ENCODE measurements at regions not wholly inside any gene's neighbourhood (a gene's known extent, or its start where the extent isn't known, plus 50 kb on each side); places are given as distances from the start of the nearest gene placed in this dataset.

DNA sequence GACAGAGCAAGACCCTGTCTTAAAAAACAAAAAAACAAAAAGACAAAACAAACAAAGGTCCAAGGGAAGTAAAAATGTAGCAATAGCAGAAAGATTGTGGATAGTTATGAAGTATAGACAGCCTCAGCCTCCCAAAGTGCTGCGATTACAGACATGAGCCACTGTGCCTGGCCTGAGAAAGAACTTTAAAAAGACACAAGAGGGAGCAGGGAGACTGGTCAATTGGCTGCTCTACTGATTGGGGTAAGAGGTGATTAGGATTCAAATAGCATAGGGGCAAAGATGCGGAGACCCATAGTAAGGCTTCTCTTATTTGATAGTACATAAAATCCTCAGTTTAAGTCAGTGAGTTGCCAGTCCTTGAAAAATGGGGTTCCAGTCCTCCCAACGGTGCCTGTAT lies 518.2 kb upstream of the GOT2 start:
- Mint-ChIP-seq H3K9me3 (peaks cover 3% of the 10 kb centered on the region), H3K4me3 (no peak overlapping the region), H3K27me3 (ENCODE audit: low read depth) (no peaks in the 10 kb centered on the region), H3K4me1 (peaks cover 7% of the 10 kb centered on the region), H3K36me3 (ENCODE audit: low read depth) (no peaks in the 10 kb centered on the region), H3K27ac (no peak overlapping the region)
- TF ChIP-seq, protein P1, sequence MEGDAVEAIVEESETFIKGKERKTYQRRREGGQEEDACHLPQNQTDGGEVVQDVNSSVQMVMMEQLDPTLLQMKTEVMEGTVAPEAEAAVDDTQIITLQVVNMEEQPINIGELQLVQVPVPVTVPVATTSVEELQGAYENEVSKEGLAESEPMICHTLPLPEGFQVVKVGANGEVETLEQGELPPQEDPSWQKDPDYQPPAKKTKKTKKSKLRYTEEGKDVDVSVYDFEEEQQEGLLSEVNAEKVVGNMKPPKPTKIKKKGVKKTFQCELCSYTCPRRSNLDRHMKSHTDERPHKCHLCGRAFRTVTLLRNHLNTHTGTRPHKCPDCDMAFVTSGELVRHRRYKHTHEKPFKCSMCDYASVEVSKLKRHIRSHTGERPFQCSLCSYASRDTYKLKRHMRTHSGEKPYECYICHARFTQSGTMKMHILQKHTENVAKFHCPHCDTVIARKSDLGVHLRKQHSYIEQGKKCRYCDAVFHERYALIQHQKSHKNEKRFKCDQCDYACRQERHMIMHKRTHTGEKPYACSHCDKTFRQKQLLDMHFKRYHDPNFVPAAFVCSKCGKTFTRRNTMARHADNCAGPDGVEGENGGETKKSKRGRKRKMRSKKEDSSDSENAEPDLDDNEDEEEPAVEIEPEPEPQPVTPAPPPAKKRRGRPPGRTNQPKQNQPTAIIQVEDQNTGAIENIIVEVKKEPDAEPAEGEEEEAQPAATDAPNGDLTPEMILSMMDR (IDR thresholded peaks at IDR 0.05; ENCODE audit: unreplicated experiment in 3 of 3) = no peak

DNA sequence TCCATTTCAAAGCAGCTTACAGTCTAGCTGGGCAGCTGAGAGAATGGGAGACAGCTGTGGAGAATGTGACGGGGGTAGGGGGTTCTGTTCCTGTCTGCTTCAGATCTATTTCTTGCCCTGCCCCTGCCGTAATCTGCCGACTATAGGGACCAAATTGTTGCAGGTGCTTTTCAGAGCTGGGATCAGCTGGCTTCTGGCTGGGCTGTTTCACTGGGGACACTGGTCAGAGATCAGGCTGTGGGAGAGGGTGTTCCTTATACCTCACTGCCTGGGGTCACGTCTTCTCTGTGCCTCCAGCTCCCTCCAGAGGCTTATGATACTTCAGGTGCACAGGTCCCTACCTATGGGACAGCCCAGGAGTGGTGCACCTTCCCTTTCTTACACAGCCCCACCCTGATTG lies 514.9 kb upstream of the GOT2 start:
- no peak overlapping the region for H3K4me3 Mint-ChIP-seq
- H3K27ac Mint-ChIP-seq = peak overlapping the region in 1 of 3 experiments; percentile 15
- TF ChIP-seq, protein P1 (IDR thresholded peaks at IDR 0.05; ENCODE audit: unreplicated experiment in 3 of 3) = no peak
- no peaks in the 10 kb centered on the region for H3K36me3 Mint-ChIP-seq (ENCODE audit: low read depth)
- no peaks in the 10 kb centered on the region for H3K9me3 Mint-ChIP-seq
- no peaks in the 10 kb centered on the region for H3K27me3 Mint-ChIP-seq (ENCODE audit: low read depth)
- peaks cover 7% of the 10 kb centered on the region for H3K4me1 Mint-ChIP-seq

DNA sequence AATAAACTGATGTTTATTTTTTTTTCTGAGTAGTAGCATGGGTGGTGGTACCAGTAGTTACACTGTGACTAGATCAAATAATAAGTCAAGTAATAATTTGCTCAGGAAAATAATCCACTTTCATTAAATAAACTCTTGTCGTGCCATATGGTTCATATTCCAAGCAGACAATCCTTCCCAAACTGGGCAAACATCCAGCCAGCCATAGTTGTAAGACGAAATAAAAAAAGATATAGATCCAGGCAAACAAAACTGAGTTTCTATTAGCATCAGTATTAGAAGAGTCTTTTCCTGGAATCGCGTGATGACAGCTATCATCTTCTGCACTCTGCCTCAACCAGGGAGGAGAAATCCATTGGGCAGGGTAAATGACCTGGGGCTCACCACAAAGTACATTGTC lies 508.4 kb upstream of the GOT2 start:
- Mint-ChIP-seq H3K4me3 (no peak overlapping the region), H3K27ac (peak overlapping the region in 2 of 3 experiments; percentile 22 to 40), H3K36me3 (ENCODE audit: low read depth) (no peaks in the 10 kb centered on the region), H3K4me1 (peaks cover 6% of the 10 kb centered on the region), H3K9me3 (no peaks in the 10 kb centered on the region), H3K27me3 (ENCODE audit: low read depth) (no peaks in the 10 kb centered on the region)
- TF ChIP-seq, protein P1 (IDR thresholded peaks at IDR 0.05; ENCODE audit: unreplicated experiment in 3 of 3) = no peak

DNA sequence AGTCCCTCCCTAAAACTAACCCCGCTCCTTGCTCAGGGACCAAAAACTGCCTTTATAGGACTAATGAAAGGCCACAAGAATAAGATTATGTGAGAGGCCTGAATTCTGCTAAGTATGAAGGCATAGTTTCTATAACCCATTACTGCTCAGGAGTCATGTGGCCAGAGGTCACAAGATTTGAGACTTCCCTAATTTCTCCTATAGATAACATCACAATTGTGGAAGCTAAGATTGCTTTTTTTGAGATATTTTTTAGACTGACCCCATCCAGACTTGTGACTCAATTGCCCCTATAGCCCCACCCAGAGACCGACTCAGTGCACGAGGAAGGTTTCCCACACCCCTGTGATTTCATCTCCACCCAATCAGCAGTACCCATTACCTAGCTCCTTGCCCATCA lies 504.1 kb upstream of the GOT2 start:
- Mint-ChIP-seq H3K4me3 (no peak overlapping the region), H3K9me3 (peaks cover 3% of the 10 kb centered on the region), H3K36me3 (ENCODE audit: low read depth) (no peaks in the 10 kb centered on the region), H3K27me3 (ENCODE audit: low read depth) (no peaks in the 10 kb centered on the region), H3K4me1 (peaks cover 6% of the 10 kb centered on the region), H3K27ac (no peak overlapping the region)
- TF ChIP-seq, protein P1 (IDR thresholded peaks at IDR 0.05; ENCODE audit: unreplicated experiment in 3 of 3) = no peak

DNA sequence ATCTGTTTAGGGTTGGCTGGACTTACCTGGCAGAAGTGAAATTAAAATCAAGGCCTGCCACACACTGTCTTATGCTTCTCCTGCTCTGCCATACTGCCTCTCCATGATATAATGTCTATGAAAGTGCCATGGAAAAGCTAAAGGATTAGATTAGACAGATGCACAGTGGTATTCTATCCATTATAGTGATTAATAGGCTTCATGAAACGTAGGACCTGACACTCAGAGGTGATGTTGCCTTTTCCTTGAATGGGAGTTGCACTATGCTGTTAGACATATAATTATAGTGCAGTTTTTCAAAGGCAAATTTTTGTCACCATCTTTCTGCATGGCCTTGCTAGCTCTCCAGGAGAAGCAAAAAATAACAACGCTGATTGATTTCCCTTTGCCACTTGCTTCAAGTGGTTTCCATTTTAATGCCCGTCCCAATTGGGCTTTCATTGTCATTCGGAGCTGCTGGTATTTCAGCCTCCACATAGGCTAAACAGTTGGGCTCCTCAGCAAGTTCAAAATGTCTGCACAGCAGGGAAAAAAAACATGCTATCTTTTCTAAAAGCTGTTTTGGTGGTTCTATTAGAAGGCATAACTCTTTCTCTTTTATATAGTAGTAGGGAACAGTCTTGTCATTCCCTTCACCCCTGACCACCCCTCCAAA lies 502.8 kb upstream of the GOT2 start:
- no peak overlapping the region for H3K4me3 Mint-ChIP-seq
- no peaks in the 10 kb centered on the region for H3K27me3 Mint-ChIP-seq (ENCODE audit: low read depth)
- no peaks in the 10 kb centered on the region for H3K36me3 Mint-ChIP-seq (ENCODE audit: low read depth)
- H3K9me3 Mint-ChIP-seq = peaks cover 3% of the 10 kb centered on the region
- TF ChIP-seq, protein P1 (IDR thresholded peaks at IDR 0.05; ENCODE audit: unreplicated experiment in 3 of 3) = no peak
- no peak overlapping the region for H3K27ac Mint-ChIP-seq
- H3K4me1 Mint-ChIP-seq = no peaks in the 10 kb centered on the region

DNA sequence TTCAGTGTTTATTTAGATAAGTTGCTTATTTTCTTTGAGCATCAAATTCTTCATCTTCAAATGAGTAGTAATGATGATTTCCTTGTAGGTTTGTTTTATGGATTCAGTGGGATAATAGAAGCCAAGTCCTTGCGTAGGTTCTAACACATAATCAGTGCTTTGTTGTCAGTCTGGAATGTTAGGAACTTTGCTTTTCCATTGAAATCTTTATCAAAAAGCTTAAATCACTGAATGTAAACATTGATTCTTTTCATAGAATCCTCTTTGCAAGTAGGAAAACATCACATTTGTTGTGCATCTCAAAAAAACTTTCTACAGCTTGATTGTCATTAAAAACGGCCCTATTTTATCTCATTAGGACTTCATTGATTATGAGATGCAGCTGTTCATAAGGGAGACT lies 490.3 kb upstream of the GOT2 start:
- H3K4me1 Mint-ChIP-seq = no peaks in the 10 kb centered on the region
- no peak overlapping the region for H3K27ac Mint-ChIP-seq
- H3K4me3 Mint-ChIP-seq = no peak overlapping the region
- no peaks in the 10 kb centered on the region for H3K9me3 Mint-ChIP-seq
- no peaks in the 10 kb centered on the region for H3K36me3 Mint-ChIP-seq (ENCODE audit: low read depth)
- H3K27me3 Mint-ChIP-seq (ENCODE audit: low read depth) = no peaks in the 10 kb centered on the region
- TF ChIP-seq, protein P1 (IDR thresholded peaks at IDR 0.05; ENCODE audit: unreplicated experiment in 3 of 3) = no peak

Data from nephron (organoid).